Spleen (tissue), 11 donors: ENCODE measurements at regions not wholly inside any gene's neighbourhood (a gene's known extent, or its start where the extent isn't known, plus 50 kb on each side); places are given as distances from the start of the nearest gene placed in this dataset.
"Not testable (repeated sequence)": the region's sequence is repeated elsewhere in the genome, so short reads cannot be mapped to it uniquely, and the experiment has no call there.

Experiments used
- DNase-seq: peaks from one replicate; pipeline ENCODE4 v3.0.0-alpha.2; 2020
- H3K27ac ChIP-seq, 8 donors: fragments of 200-600 bp; sonication (generic) in 7 of 8; 1 replicate in 4 of 8; 2 replicates in 4 of 8; pipeline versions ENCODE4 v1.5.0 to v1.8.0; 2016 to 2021; ENCODE audit warnings: inconsistent platforms in 4 of 8, mild to moderate bottlenecking in 4 of 8, moderate library complexity in 1 of 8
- H3K27me3 ChIP-seq, 7 donors: fragments of 200-600 bp; sonication (generic) in 6 of 7; replicated peaks in 1 of 7; 1 replicate in 4 of 7; 2 replicates in 3 of 7; pipeline versions ENCODE4 v1.5.0 to v1.8.0; 2016 to 2021; ENCODE audit warnings: inconsistent platforms in 3 of 7, mild to moderate bottlenecking in 1 of 7
- H3K36me3 ChIP-seq, 6 donors: fragments of 200-600 bp; sonication (generic) in 5 of 6; 1 replicate in 4 of 6; 2 replicates in 2 of 6; pipeline versions ENCODE4 v1.5.0 to v1.8.0; 2016 to 2021; ENCODE audit warnings: inconsistent platforms in 2 of 6
- H3K4me1 ChIP-seq, 6 donors: fragments of 200-600 bp; sonication (generic) in 5 of 6; 1 replicate in 3 of 6; 2 replicates in 3 of 6; pipeline versions ENCODE4 v1.5.0 to v1.8.0; 2016 to 2021; ENCODE audit warnings: inconsistent platforms in 3 of 6
- H3K4me3 ChIP-seq, 8 donors: fragments of 200-600 bp; sonication (generic) in 7 of 8; 1 replicate in 4 of 8; 2 replicates in 4 of 8; pipeline versions ENCODE4 v1.5.0 to v1.8.0; 2016 to 2021; ENCODE audit warnings: inconsistent platforms in 4 of 8, mild to moderate bottlenecking in 4 of 8, moderate library complexity in 2 of 8
- H3K9me3 ChIP-seq, 8 donors: fragments of 200-600 bp; sonication (generic) in 7 of 8; 1 replicate in 4 of 8; 2 replicates in 4 of 8; pipeline versions ENCODE4 v1.5.0 to v1.8.0; 2016 to 2021; ENCODE audit warnings: inconsistent platforms in 4 of 8
- POLR2A ChIP-seq, 3 donors: fragments of 450-650 bp; IDR thresholded peaks; one replicate each; pipeline ENCODE4 v1.5.1; 2017; ENCODE audit warnings: antibody characterized with exemption in 3 of 3, mild to moderate bottlenecking in 1 of 3
- POLR2AphosphoS5 ChIP-seq, 3 donors: sonication (generic); formaldehyde crosslinking; IDR thresholded peaks; one replicate each; pipeline ENCODE4 v1.5.1; 2017; ENCODE audit warnings: antibody characterized with exemption in 3 of 3
- WGBS, 5 donors: extraction: QIAGEN DNeasy Blood & Tissue Kit in 3 of 5; methylation state at CpG; one replicate each; pipeline versions ENCODE4 v1.1.5 to v1.1.7; 2013 to 2018; 5-methylcytosine and 5-hydroxymethylcytosine counted together
- intact Hi-C: fragments of 100-400 bp; cut with DNase I; formaldehyde crosslinking; loops from one replicate; pipeline ENCODE4 v1.15.0; 2023; ENCODE audit warnings: low total_unique reads
- TF ChIP-seq, protein P1 (sequence below), 11 experiments: fragments of 200-600 bp in 7 of 11; fragments of 450-650 bp in 4 of 11; sonication (generic) in 4 of 11; IDR thresholded peaks in 8 of 11; conservative IDR thresholded peaks in 3 of 11; 1 replicate in 7 of 11; 2 replicates in 4 of 11; pipeline versions ENCODE4 v1.4.0 to v1.8.0; 2016 to 2021; ENCODE audit warnings: antibody characterized with exemption in 11 of 11, inconsistent platforms in 4 of 11, mild to moderate bottlenecking in 1 of 11
- donor health status: healthy with polysubstance abuse.
- donor health status: DM: no; HTN: no; CAD: no; lungs with moderate emphysema.
- donor health status: DM: no; HTN: no; CAD: no.
- donor health status: Bipolar disorder and iron deficiency.
- donor health status: healthy.
- donor health status: DM: no; HTN: no; CAD: no.
- donor health status: DM: yes; HTN: yes; CAD: no.

DNA sequence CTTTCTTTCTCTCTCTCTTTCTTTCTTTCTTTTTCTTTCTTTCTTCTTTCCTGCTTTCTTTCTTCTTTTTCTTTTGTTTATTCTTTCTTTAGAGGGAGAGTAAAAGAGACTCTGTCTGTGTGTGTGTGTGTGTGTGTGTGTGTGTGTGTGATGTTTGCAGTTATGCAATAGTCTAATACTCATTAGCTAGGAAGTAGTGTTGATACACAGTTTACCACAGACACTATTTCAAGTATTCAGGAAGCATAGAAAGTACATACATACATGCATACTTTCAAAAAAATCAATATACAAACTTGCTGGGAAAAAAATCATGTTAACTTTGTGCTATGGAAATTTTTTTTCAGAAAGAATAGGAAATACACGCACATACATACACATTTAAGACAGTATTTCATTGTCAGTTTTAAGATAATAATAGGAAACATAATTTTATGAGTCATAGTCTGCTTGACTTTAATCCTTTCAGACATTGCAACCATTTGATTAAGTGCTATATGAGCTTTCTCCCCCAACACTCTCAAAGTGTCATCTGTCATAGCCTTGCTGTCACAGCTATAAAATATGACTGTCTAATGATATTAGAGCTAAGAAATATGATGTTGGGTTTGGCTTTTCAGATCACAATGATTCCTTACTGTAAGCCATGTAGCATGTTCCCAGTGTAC, 74.9 kb upstream of the EPHA3 start:
- DNase-seq, result no peak
- Histone ChIP-seq H3K4me3 (no peak overlapping the region), H3K36me3 (no peaks in the 10 kb centered on the region), H3K27ac (peak overlapping the region in 1 of 8 donors; percentile 32), H3K4me1 (no peaks in the 10 kb centered on the region), H3K9me3 (peaks cover 0 to 14% (median 0%) of the 10 kb centered on the region in 8 donors), H3K27me3 (no peaks in the 10 kb centered on the region)
- TF ChIP-seq, protein P1, sequence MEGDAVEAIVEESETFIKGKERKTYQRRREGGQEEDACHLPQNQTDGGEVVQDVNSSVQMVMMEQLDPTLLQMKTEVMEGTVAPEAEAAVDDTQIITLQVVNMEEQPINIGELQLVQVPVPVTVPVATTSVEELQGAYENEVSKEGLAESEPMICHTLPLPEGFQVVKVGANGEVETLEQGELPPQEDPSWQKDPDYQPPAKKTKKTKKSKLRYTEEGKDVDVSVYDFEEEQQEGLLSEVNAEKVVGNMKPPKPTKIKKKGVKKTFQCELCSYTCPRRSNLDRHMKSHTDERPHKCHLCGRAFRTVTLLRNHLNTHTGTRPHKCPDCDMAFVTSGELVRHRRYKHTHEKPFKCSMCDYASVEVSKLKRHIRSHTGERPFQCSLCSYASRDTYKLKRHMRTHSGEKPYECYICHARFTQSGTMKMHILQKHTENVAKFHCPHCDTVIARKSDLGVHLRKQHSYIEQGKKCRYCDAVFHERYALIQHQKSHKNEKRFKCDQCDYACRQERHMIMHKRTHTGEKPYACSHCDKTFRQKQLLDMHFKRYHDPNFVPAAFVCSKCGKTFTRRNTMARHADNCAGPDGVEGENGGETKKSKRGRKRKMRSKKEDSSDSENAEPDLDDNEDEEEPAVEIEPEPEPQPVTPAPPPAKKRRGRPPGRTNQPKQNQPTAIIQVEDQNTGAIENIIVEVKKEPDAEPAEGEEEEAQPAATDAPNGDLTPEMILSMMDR (IDR thresholded peaks at IDR 0.05 in 8 of 11, conservative IDR thresholded peaks at IDR 0.05 in 3 of 11), result no peak
- TF ChIP-seq POLR2AphosphoS5 (IDR thresholded peaks at IDR 0.05) (no peak), POLR2A (IDR thresholded peaks at IDR 0.05) (no peak)
- intact Hi-C loops, result no loop called here
- 75 to 82% (median 81%) methylated on average over 1 of the region's 1 CpG for WGBS, 5 donors

GRCh38 chr3:89034723-89035122, 72.7 kb upstream of the EPHA3 start:
- not testable (repeated sequence) for DNase-seq

GRCh38 chr3:89038869-89039268, 68.6 kb upstream of the EPHA3 start:
- no peaks in the 10 kb centered on the region for H3K27me3 ChIP-seq
- H3K36me3 ChIP-seq, result no peaks in the 10 kb centered on the region
- intact Hi-C loops, result no loop called here
- H3K4me1 ChIP-seq, result no peaks in the 10 kb centered on the region
- no peak overlapping the region for H3K27ac ChIP-seq
- peaks cover 0 to 14% (median 0%) of the 10 kb centered on the region in 8 donors for H3K9me3 ChIP-seq
- no peak overlapping the region for H3K4me3 ChIP-seq
- TF ChIP-seq POLR2AphosphoS5 (IDR thresholded peaks at IDR 0.05) (no peak), POLR2A (IDR thresholded peaks at IDR 0.05) (no peak)
- TF ChIP-seq, protein P1 (IDR thresholded peaks at IDR 0.05 in 8 of 11, conservative IDR thresholded peaks at IDR 0.05 in 3 of 11), result no peak
- no peak for DNase-seq
- 2 to 95% (median 4%) methylated on average over 1 of the region's 1 CpG for WGBS, 5 donors

More at GRCh38 chr3:89034723-89035122, 72.7 kb upstream of the EPHA3 start:
- H3K27me3 ChIP-seq, H3K27ac ChIP-seq, H3K4me1 ChIP-seq, H3K4me3 ChIP-seq, intact Hi-C loops, H3K36me3 ChIP-seq: not testable (repeated sequence)
- peaks cover 0 to 14% (median 0%) of the 10 kb centered on the region in 8 donors for H3K9me3 ChIP-seq
- 73 to 86% (median 84%) methylated on average over 6 of the region's 6 CpGs for WGBS, 5 donors

- no peak overlapping the region for H3K27ac ChIP-seq
- H3K4me3 ChIP-seq, result no peak overlapping the region
- TF ChIP-seq, protein P1 (IDR thresholded peaks at IDR 0.05 in 8 of 11, conservative IDR thresholded peaks at IDR 0.05 in 3 of 11), result no peak
- TF ChIP-seq POLR2A (IDR thresholded peaks at IDR 0.05), result no peak
- no peak for TF ChIP-seq POLR2AphosphoS5 (IDR thresholded peaks at IDR 0.05)
- 48 to 61% (median 57%) methylated on average over 3 of the region's 3 CpGs for WGBS, 5 donors
- intact Hi-C loops, result no loop called here
- no peaks in the 10 kb centered on the region for H3K9me3 ChIP-seq
- H3K27me3 ChIP-seq, result no peaks in the 10 kb centered on the region
- no peaks in the 10 kb centered on the region for H3K36me3 ChIP-seq
- H3K4me1 ChIP-seq, result no peaks in the 10 kb centered on the region
- DNase-seq, result no peak
These were observed 65.1 kb upstream of the EPHA3 start for GRCh38 chr3:89042236-89042835.
